NT2/D1 (cell line): ENCODE measurements at regions not wholly inside any gene's neighbourhood (a gene's known extent, or its start where the extent isn't known, plus 50 kb on each side); places are given as distances from the start of the nearest gene placed in this dataset.

Experiments
- SUZ12 ChIP-seq: IDR thresholded peaks from 2 replicates; pipeline ENCODE4 v1.6.1; 2011; ENCODE audit not compliant: insufficient read length, insufficient read depth; ENCODE audit errors: extremely low read depth
- YY1 ChIP-seq: IDR thresholded peaks from 2 replicates; pipeline ENCODE4 v1.6.1; 2011; ENCODE audit not compliant: insufficient read length, insufficient read depth
- ZNF274 ChIP-seq: IDR thresholded peaks from 2 replicates; pipeline ENCODE4 v1.6.1; 2011; ENCODE audit warnings: mild to moderate bottlenecking, low read depth, low read length

- TF ChIP-seq YY1: no peak
- TF ChIP-seq ZNF274: no peak
- no peak for TF ChIP-seq SUZ12
These were observed 127.3 kb upstream of the LYZL2 start for GRCh38 chr10:30756896-30757295.
